KMS-11 (cell line): ENCODE measurements at regions not wholly inside any gene's neighbourhood (a gene's known extent, or its start where the extent isn't known, plus 50 kb on each side); places are given as distances from the start of the nearest gene placed in this dataset.

Experiments
- H2AFZ ChIP-seq: fragments of 200-600 bp; sonication (generic); 2 replicates; pipeline ENCODE4 v1.6.1; 2016; ENCODE audit warnings: antibody characterized with exemption, mixed run types, low read depth
- H3K27ac ChIP-seq: fragments of 200-600 bp; sonication (generic); 2 replicates; pipeline ENCODE4 v1.6.1; 2016; ENCODE audit warnings: mild to moderate bottlenecking, mixed run types
- H3K27me3 ChIP-seq: fragments of 200-600 bp; sonication (generic); 2 replicates; pipeline ENCODE4 v1.6.1; 2017; ENCODE audit warnings: mild to moderate bottlenecking, low read depth, mixed run types, moderate library complexity; ENCODE audit not compliant: insufficient read depth
- H3K36me3 ChIP-seq: fragments of 200-600 bp; sonication (generic); 2 replicates; pipeline ENCODE4 v1.6.1; 2017; ENCODE audit warnings: mild to moderate bottlenecking, mixed run types; ENCODE audit not compliant: insufficient read depth
- H3K4me1 ChIP-seq: fragments of 200-600 bp; sonication (generic); 2 replicates; pipeline ENCODE4 v1.6.1; 2016; ENCODE audit warnings: mild to moderate bottlenecking, low read depth, mixed run types; ENCODE audit not compliant: poor library complexity, severe bottlenecking
- H3K4me2 ChIP-seq: fragments of 200-600 bp; sonication (generic); 2 replicates; pipeline ENCODE4 v1.7.0; 2016; ENCODE audit warnings: mild to moderate bottlenecking, mixed run types
- H3K4me3 ChIP-seq: fragments of 200-600 bp; sonication (generic); IDR thresholded peaks from 2 replicates; pipeline ENCODE4 v1.6.1; 2017; ENCODE audit warnings: low read depth, low read length, mixed read lengths; ENCODE audit not compliant: insufficient read depth
- H3K79me2 ChIP-seq: fragments of 200-600 bp; sonication (generic); 2 replicates; pipeline ENCODE4 v1.6.1; 2016; ENCODE audit warnings: low read depth, mixed run types; ENCODE audit not compliant: insufficient read depth
- H3K9ac ChIP-seq: fragments of 200-600 bp; sonication (generic); 2 replicates; pipeline ENCODE4 v1.6.1; 2016; ENCODE audit warnings: mild to moderate bottlenecking, mixed run types
- H4K20me1 ChIP-seq: fragments of 200-600 bp; sonication (generic); 2 replicates; pipeline ENCODE4 v1.6.1; 2016; ENCODE audit warnings: mild to moderate bottlenecking, mixed run types; ENCODE audit not compliant: insufficient read depth
- CTCF ChIP-seq: fragments of 200-600 bp; sonication (generic); conservative IDR thresholded peaks from 2 replicates; pipeline ENCODE4 v1.6.1; 2017; ENCODE audit warnings: low read depth, mild to moderate bottlenecking, antibody characterized with exemption, low read length, moderate library complexity, mixed read lengths

GRCh38 chr13:22298530-22298929, 627.7 kb downstream of the FGF9 start:
- Histone ChIP-seq H2AFZ (no peak overlapping the region), H3K27ac (no peak overlapping the region), H3K79me2 (no peaks in the 10 kb centered on the region), H4K20me1 (no peaks in the 10 kb centered on the region), H3K4me1 (no peaks in the 10 kb centered on the region), H3K4me2 (no peak overlapping the region), H3K9ac (no peak overlapping the region), H3K36me3 (no peaks in the 10 kb centered on the region), H3K27me3 (no peaks in the 10 kb centered on the region), H3K4me3 (no peak overlapping the region)
- no peak for TF ChIP-seq CTCF

- H3K27ac ChIP-seq, result no peak overlapping the region
- no peaks in the 10 kb centered on the region for H3K27me3 ChIP-seq
- no peak overlapping the region for H3K4me2 ChIP-seq
- no peak overlapping the region for H2AFZ ChIP-seq
- no peaks in the 10 kb centered on the region for H3K4me1 ChIP-seq
- H3K79me2 ChIP-seq, result no peaks in the 10 kb centered on the region
- H3K36me3 ChIP-seq, result no peaks in the 10 kb centered on the region
- H4K20me1 ChIP-seq, result no peaks in the 10 kb centered on the region
- TF ChIP-seq CTCF, result no peak
- no peak overlapping the region for H3K4me3 ChIP-seq
- no peak overlapping the region for H3K9ac ChIP-seq
These were observed 641.0 kb downstream of the FGF9 start for GRCh38 chr13:22311734-22312404.

GRCh38 chr13:22312405-22312803, 641.5 kb downstream of the FGF9 start:
- H3K9ac ChIP-seq, result no peak overlapping the region

GRCh38 chr13:22316494-22317025, 645.7 kb downstream of the FGF9 start:
- no peak overlapping the region for H3K4me2 ChIP-seq
- H4K20me1 ChIP-seq, result no peaks in the 10 kb centered on the region
- TF ChIP-seq CTCF, result no peak
- no peak overlapping the region for H3K9ac ChIP-seq
- H3K27me3 ChIP-seq, result no peaks in the 10 kb centered on the region
- H2AFZ ChIP-seq, result no peak overlapping the region
- H3K79me2 ChIP-seq, result no peaks in the 10 kb centered on the region
- no peaks in the 10 kb centered on the region for H3K4me1 ChIP-seq
- no peak overlapping the region for H3K27ac ChIP-seq
- no peaks in the 10 kb centered on the region for H3K36me3 ChIP-seq
- H3K4me3 ChIP-seq, result no peak overlapping the region

More at GRCh38 chr13:22312405-22312803, 641.5 kb downstream of the FGF9 start:
- Histone ChIP-seq H3K27ac (no peak overlapping the region), H3K79me2 (no peaks in the 10 kb centered on the region), H3K27me3 (no peaks in the 10 kb centered on the region), H3K4me2 (no peak overlapping the region), H3K4me3 (no peak overlapping the region), H2AFZ (no peak overlapping the region), H3K36me3 (no peaks in the 10 kb centered on the region), H3K4me1 (no peaks in the 10 kb centered on the region), H4K20me1 (no peaks in the 10 kb centered on the region)
- no peak for TF ChIP-seq CTCF
